ENCODE measurements at regions not wholly inside any gene's neighbourhood (a gene's known extent, or its start where the extent isn't known, plus 50 kb on each side); places are given as distances from the start of the nearest gene placed in this dataset.

GRCh38 chr4:13917015-13917414, 289.5 kb upstream of the BOD1L1 start:
- no peak overlapping the region for H3K27ac ChIP-seq
- intact Hi-C loops (cut with DNase I; ENCODE audit: low total_unique reads) = no loop called here
- H3K36me3 ChIP-seq = no peaks in the 10 kb centered on the region
- H3K4me1 ChIP-seq = peaks cover 0 to 11% (median 2%) of the 10 kb centered on the region in 4 donors
- H3K9me3 ChIP-seq = no peaks in the 10 kb centered on the region
- TF ChIP-seq CTCF (IDR thresholded peaks at IDR 0.05) = no peak
- DNase-seq = no peak
- H3K27me3 ChIP-seq = no peaks in the 10 kb centered on the region
- H3K4me3 ChIP-seq = no peak overlapping the region

- intact Hi-C loops (cut with DNase I; ENCODE audit: low total_unique reads) = no loop called here
- H3K4me3 ChIP-seq = no peak overlapping the region
- peaks cover 0 to 15% (median 2%) of the 10 kb centered on the region in 4 donors for H3K4me1 ChIP-seq
- H3K27me3 ChIP-seq = no peaks in the 10 kb centered on the region
- H3K36me3 ChIP-seq = no peaks in the 10 kb centered on the region
- peak in 1 of 2 donors; percentile 24 for DNase-seq
- no peak overlapping the region for H3K27ac ChIP-seq
- no peak for TF ChIP-seq CTCF (IDR thresholded peaks at IDR 0.05)
- no peaks in the 10 kb centered on the region for H3K9me3 ChIP-seq
Measured at GRCh38 chr4:13918110-13918509, 290.6 kb upstream of the BOD1L1 start.

GRCh38 chr4:13918991-13919441, 291.5 kb upstream of the BOD1L1 start:
- Histone ChIP-seq H3K9me3 (no peaks in the 10 kb centered on the region), H3K27me3 (no peaks in the 10 kb centered on the region), H3K4me3 (no peak overlapping the region), H3K4me1 (peaks cover 0 to 24% (median 2%) of the 10 kb centered on the region in 4 donors), H3K36me3 (no peaks in the 10 kb centered on the region), H3K27ac (no peak overlapping the region)
- TF ChIP-seq CTCF (IDR thresholded peaks at IDR 0.05) = no peak
- DNase-seq = no peak
- intact Hi-C loops (cut with DNase I; ENCODE audit: low total_unique reads) = no loop called here

- no peaks in the 10 kb centered on the region for H3K36me3 ChIP-seq
- intact Hi-C loops (cut with DNase I; ENCODE audit: low total_unique reads) = no loop called here
- no peak overlapping the region for H3K4me3 ChIP-seq
- no peaks in the 10 kb centered on the region for H3K27me3 ChIP-seq
- no peak for TF ChIP-seq CTCF (IDR thresholded peaks at IDR 0.05)
- no peak for DNase-seq
- H3K9me3 ChIP-seq = no peaks in the 10 kb centered on the region
- no peak overlapping the region for H3K27ac ChIP-seq
- H3K4me1 ChIP-seq = peaks cover 0 to 32% (median 2%) of the 10 kb centered on the region in 4 donors
Measured at GRCh38 chr4:13920111-13920875, 292.8 kb upstream of the BOD1L1 start.

GRCh38 chr4:13920901-13921300, 293.4 kb upstream of the BOD1L1 start:
- Histone ChIP-seq H3K9me3 (no peaks in the 10 kb centered on the region), H3K4me3 (no peak overlapping the region), H3K27me3 (no peaks in the 10 kb centered on the region), H3K36me3 (no peaks in the 10 kb centered on the region), H3K27ac (no peak overlapping the region), H3K4me1 (peaks cover 0 to 32% (median 2%) of the 10 kb centered on the region in 4 donors)
- TF ChIP-seq CTCF (IDR thresholded peaks at IDR 0.05) = no peak
- intact Hi-C loops (cut with DNase I; ENCODE audit: low total_unique reads) = no loop called here
- DNase-seq = peak in 1 of 2 donors; percentile 29

Measured in tibial artery (tissue), 4 donors.